ENCODE measurements at regions not wholly inside any gene's neighbourhood (a gene's known extent, or its start where the extent isn't known, plus 50 kb on each side); places are given as distances from the start of the nearest gene placed in this dataset.

- Histone ChIP-seq H3K9me3 (ENCODE audit: control insufficient read depth in 1 of 2, insufficient read depth in 1 of 2, low read depth in 1 of 2, low read length in 2 of 2) (no peaks in the 10 kb centered on the region), H3K9me2 (ENCODE audit: insufficient read depth) (no peaks in the 10 kb centered on the region), H2AFZ (ENCODE audit: low read depth, low read length, poor library complexity, severe bottlenecking) (no peak overlapping the region), H3K27me3 (ENCODE audit: insufficient read depth, low read length) (no peaks in the 10 kb centered on the region), H3K79me2 (ENCODE audit: insufficient read depth, low read length) (no peaks in the 10 kb centered on the region), H3K4me3 (replicated peaks in 1 of 2; ENCODE audit: low read depth in 1 of 2, low read length in 2 of 2) (no peak overlapping the region), H4K20me1 (ENCODE audit: insufficient read depth) (no peaks in the 10 kb centered on the region), H3K4me2 (ENCODE audit: low read length) (no peak overlapping the region), H3K9ac (ENCODE audit: low read length) (no peak overlapping the region), H3K36me3 (ENCODE audit: control insufficient read depth in 1 of 2, insufficient read depth in 2 of 2, low read length in 2 of 2) (no peaks in the 10 kb centered on the region), H3K4me1 (ENCODE audit: control insufficient read depth in 1 of 2, insufficient read depth in 2 of 2, low read length in 2 of 2) (peaks cover 0 to 2% of the 10 kb centered on the region in 2 experiments; a peak in 1 of 4 replicates), H3K27ac (ENCODE audit: low read depth, low read length) (no peak overlapping the region)
- CTCF ChIA-PET: no interaction called here
- TF ChIP-seq SP1 (IDR thresholded peaks at IDR 0.05; ENCODE audit: low read depth) (no peak), POLR2A (IDR thresholded peaks at IDR 0.05; ENCODE audit: borderline replicate concordance, extremely low read depth, insufficient read depth, insufficient read length) (no peak), RAD21 (IDR thresholded peaks at IDR 0.05; ENCODE audit: low read depth) (no peak), SIN3A (IDR thresholded peaks at IDR 0.05; ENCODE audit: low read depth) (no peak), CEBPB (IDR thresholded peaks at IDR 0.05; ENCODE audit: low read depth) (no peak), ZBTB33 (IDR thresholded peaks at IDR 0.05; ENCODE audit: extremely low read depth, insufficient replicate concordance, low read length) (no peak), YY1 (IDR thresholded peaks at IDR 0.05; ENCODE audit: extremely low read depth, insufficient replicate concordance, low read depth, low read length) (no peak), EGR1 (IDR thresholded peaks at IDR 0.05; ENCODE audit: low read depth) (no peak), TCF7L2 (IDR thresholded peaks at IDR 0.05; ENCODE audit: borderline replicate concordance, extremely low read depth, insufficient read depth, insufficient read length) (no peak), MAX (IDR thresholded peaks at IDR 0.05) (no peak)
- RAD21 ChIA-PET (ENCODE audit: low non-redundant PET in 1 of 2, low total read pairs in 2 of 2, uncharacterized antibody in 2 of 2, unreplicated experiment in 2 of 2): no interaction called here
- POLR2A ChIA-PET: no interaction called here
- DNase-seq (ENCODE audit: low read depth, low spot score): no peak
- no TSS peak for BruUV-seq (replicated peaks)
- ATAC-seq: no peak
- intact Hi-C loops (cut with micrococcal nuclease): no loop called here
Measured at GRCh38 chr5:67969631-67970030, 245.9 kb upstream of the PIK3R1 start.
